ENCODE measurements at regions not wholly inside any gene's neighbourhood (a gene's known extent, or its start where the extent isn't known, plus 50 kb on each side); places are given as distances from the start of the nearest gene placed in this dataset.

- in situ Hi-C loops (cut with HindIII; ENCODE audit: low sequenced_read_pairs) = no loop called here
Observed at GRCh38 chr4:114389070-114389685, 209.4 kb upstream of the UGT8 start.

GRCh38 chr4:114393295-114394038 lies 205.1 kb upstream of the UGT8 start:
- H3K4me3 ChIP-seq (ENCODE audit: low read depth, low read length) = no peak overlapping the region
- in situ Hi-C loops (cut with HindIII; ENCODE audit: low sequenced_read_pairs) = no loop called here
- TF ChIP-seq CTCF (IDR thresholded peaks at IDR 0.05; ENCODE audit: low read depth, low read length, missing control alignments) = no peak
- DNase-seq (ENCODE audit: low read depth) = no peak

More at GRCh38 chr4:114389070-114389685, 209.4 kb upstream of the UGT8 start:
- H3K4me3 ChIP-seq (ENCODE audit: low read depth, low read length) = no peak overlapping the region
- TF ChIP-seq CTCF (IDR thresholded peaks at IDR 0.05; ENCODE audit: low read depth, low read length, missing control alignments) = no peak
- DNase-seq (ENCODE audit: low read depth) = no peak

GRCh38 chr4:114396808-114397207 lies 201.8 kb upstream of the UGT8 start:
- no peak overlapping the region for H3K4me3 ChIP-seq (ENCODE audit: low read depth, low read length)
- in situ Hi-C loops (cut with HindIII; ENCODE audit: low sequenced_read_pairs) = no loop called here
- TF ChIP-seq CTCF (IDR thresholded peaks at IDR 0.05; ENCODE audit: low read depth, low read length, missing control alignments) = no peak
- no peak for DNase-seq (ENCODE audit: low read depth)

- DNase-seq (ENCODE audit: low read depth) = no peak
- H3K4me3 ChIP-seq (ENCODE audit: low read depth, low read length) = no peak overlapping the region
- TF ChIP-seq CTCF (IDR thresholded peaks at IDR 0.05; ENCODE audit: low read depth, low read length, missing control alignments) = no peak
- in situ Hi-C loops (cut with HindIII; ENCODE audit: low sequenced_read_pairs) = no loop called here
Observed at GRCh38 chr4:114398410-114398809, 200.2 kb upstream of the UGT8 start.

GRCh38 chr4:114399105-114399504 lies 199.5 kb upstream of the UGT8 start:
- DNase-seq (ENCODE audit: low read depth) = no peak
- in situ Hi-C loops (cut with HindIII; ENCODE audit: low sequenced_read_pairs) = no loop called here
- TF ChIP-seq CTCF (IDR thresholded peaks at IDR 0.05; ENCODE audit: low read depth, low read length, missing control alignments) = no peak
- H3K4me3 ChIP-seq (ENCODE audit: low read depth, low read length) = no peak overlapping the region

- H3K4me3 ChIP-seq (ENCODE audit: low read depth, low read length) = no peak overlapping the region
- DNase-seq (ENCODE audit: low read depth) = no peak
- in situ Hi-C loops (cut with HindIII; ENCODE audit: low sequenced_read_pairs) = no loop called here
- TF ChIP-seq CTCF (IDR thresholded peaks at IDR 0.05; ENCODE audit: low read depth, low read length, missing control alignments) = no peak
Observed at GRCh38 chr4:114400531-114400930, 198.1 kb upstream of the UGT8 start.

Data from astrocyte of the cerebellum (primary cell).